A549 (cell line): ENCODE measurements at regions not wholly inside any gene's neighbourhood (a gene's known extent, or its start where the extent isn't known, plus 50 kb on each side); places are given as distances from the start of the nearest gene placed in this dataset.

Experiments
- ATAC-seq, 2 experiments: fragments of 200-7000 bp in 1 of 2; fragments of >200 bp in 1 of 2; cut with Nextera tagmentation in 1 of 2; cut with Tn5 transposase in 1 of 2; 3 replicates each; pipeline versions ENCODE4 v1.8.0 to v1.9.1; 2018 to 2020; ENCODE audit warnings: mild to moderate bottlenecking in 1 of 2, moderate library complexity in 1 of 2
- CTCF ChIA-PET: fragments of 300-600 bp; sonication (Branson Sonifier 250); formaldehyde crosslinking; extraction: SDS; loops from one replicate; lab custom pipeline; 2021; ENCODE audit warnings: antibody characterized with exemption, inconsistent platforms; lab: Yijun Ruan, JAX
- POLR2A ChIA-PET: fragments of 350-600 bp; formaldehyde crosslinking; extraction: SDS; loops from one replicate; lab custom pipeline; 2021; ENCODE audit warnings: antibody characterized with exemption, inconsistent platforms; lab: Yijun Ruan, JAX
- DNase-seq, 2 experiments: peaks; one replicate each; pipeline versions ENCODE4 v3.0.0 to v3.0.0-alpha.2; 2011 to 2016; ENCODE audit warnings: low read depth in 1 of 2, low spot score in 1 of 2
- FAIRE-seq: peaks from 2 replicates; lab custom pipeline; 2011; peaks lifted over from hg19 to GRCh38; lab: Jason Lieb, UNC
- H3K27ac ChIP-seq, 2 experiments: fragments of >200 bp; sonication (Bioruptor Twin); formaldehyde crosslinking; 3 replicates each; pipeline ENCODE4 v1.5.1; 2016 to 2017
- H3K4me1 ChIP-seq: fragments of >200 bp; sonication (Bioruptor Twin); formaldehyde crosslinking; 3 replicates; pipeline ENCODE4 v1.6.1; 2016
- H3K4me2 ChIP-seq: fragments of >200 bp; sonication (Bioruptor Twin); formaldehyde crosslinking; 3 replicates; pipeline ENCODE4 v1.6.1; 2016
- H3K4me3 ChIP-seq: fragments of >200 bp; sonication (Bioruptor Twin); formaldehyde crosslinking; 3 replicates; pipeline ENCODE4 v1.5.1; 2016
- H3K9me3 ChIP-seq: fragments of >200 bp; sonication (Bioruptor Twin); formaldehyde crosslinking; 3 replicates; pipeline ENCODE4 v1.6.1; 2016
- BHLHE40 ChIP-seq: IDR thresholded peaks from 2 replicates; pipeline ENCODE4 v1.6.1; 2012; ENCODE audit warnings: low read depth, low read length, inconsistent platforms
- CBX2 ChIP-seq: fragments of 200-600 bp; sonication (generic); IDR thresholded peaks from 2 replicates; pipeline ENCODE4 v1.6.1; 2016; ENCODE audit warnings: low read depth, mild to moderate bottlenecking, borderline replicate concordance
- CBX8 ChIP-seq: fragments of 200-600 bp; sonication (generic); IDR thresholded peaks from 2 replicates; pipeline ENCODE4 v1.6.1; 2016
- CEBPB ChIP-seq, 2 experiments: fragments of >200 bp in 1 of 2; sonication (Bioruptor Twin) in 1 of 2; formaldehyde crosslinking in 1 of 2; IDR thresholded peaks; 2 replicates each; pipeline ENCODE4 v1.6.1; 2012 to 2016
- CHD4 ChIP-seq: fragments of 200-600 bp; sonication (generic); IDR thresholded peaks from 2 replicates; pipeline ENCODE4 v1.6.1; 2016; ENCODE audit warnings: antibody characterized with exemption, mild to moderate bottlenecking, borderline replicate concordance
- CTCF ChIP-seq: fragments of >200 bp; sonication (Bioruptor Twin); formaldehyde crosslinking; IDR thresholded peaks from 3 replicates; pipeline ENCODE4 v1.5.1; 2016
- EP300 ChIP-seq, 2 experiments: fragments of >200 bp; sonication (Bioruptor Twin); formaldehyde crosslinking; IDR thresholded peaks; 2 replicates in 1 of 2; 3 replicates in 1 of 2; pipeline ENCODE4 v1.6.1; 2016 to 2017
- FOSB ChIP-seq: fragments of 250-450 bp; sonication (Bioruptor Pico); IDR thresholded peaks from 2 replicates; pipeline ENCODE4 v1.5.0; 2020; ENCODE audit warnings: mild to moderate bottlenecking, moderate library complexity
- FOSL2 ChIP-seq, 2 experiments: fragments of 450-650 bp in 1 of 2; fragments of >200 bp in 1 of 2; sonication (Bioruptor Twin) in 1 of 2; formaldehyde crosslinking; IDR thresholded peaks; 2 replicates each; pipeline versions ENCODE4 v1.5.0 to v1.6.1; 2016 to 2020; ENCODE audit warnings: mild to moderate bottlenecking in 1 of 2, moderate library complexity in 1 of 2
- FOXS1 ChIP-seq: fragments of 250-450 bp; sonication (Bioruptor Pico); IDR thresholded peaks from 2 replicates; pipeline ENCODE4 v1.5.0; 2020; ENCODE audit warnings: mild to moderate bottlenecking, moderate library complexity
- GATA3 ChIP-seq: IDR thresholded peaks from 2 replicates; pipeline ENCODE4 v1.6.1; 2012; ENCODE audit warnings: borderline replicate concordance
- HEYL ChIP-seq: fragments of 250-450 bp; sonication (Bioruptor Pico); IDR thresholded peaks from 2 replicates; pipeline ENCODE4 v1.8.0; 2021; ENCODE audit warnings: mild to moderate bottlenecking, moderate library complexity
- HOXB13 ChIP-seq: fragments of 250-450 bp; sonication (Bioruptor Pico); IDR thresholded peaks from 2 replicates; pipeline ENCODE4 v1.5.0; 2020; ENCODE audit warnings: low read depth, mild to moderate bottlenecking, moderate library complexity
- HOXB5 ChIP-seq: fragments of 250-450 bp; sonication (Bioruptor Pico); IDR thresholded peaks from 2 replicates; pipeline ENCODE4 v1.5.0; 2020; ENCODE audit warnings: mild to moderate bottlenecking, moderate library complexity
- KDM5A ChIP-seq: fragments of 200-600 bp; sonication (generic); IDR thresholded peaks from 2 replicates; pipeline ENCODE4 v1.6.1; 2016; ENCODE audit warnings: antibody characterized with exemption, mild to moderate bottlenecking
- MAFK ChIP-seq: fragments of 450-650 bp; IDR thresholded peaks from 2 replicates; pipeline ENCODE4 v1.6.1; 2014; ENCODE audit not compliant: partially characterized antibody
- MAZ ChIP-seq: fragments of 150-350 bp; IDR thresholded peaks from 2 replicates; pipeline ENCODE4 v1.6.1; 2014; ENCODE audit warnings: antibody characterized with exemption, low read depth, low read length, borderline replicate concordance
- NR3C1 ChIP-seq: fragments of >200 bp; sonication (Bioruptor Twin); formaldehyde crosslinking; IDR thresholded peaks from 3 replicates; pipeline ENCODE4 v1.6.1; 2017
- POLR2AphosphoS2 ChIP-seq: conservative IDR thresholded peaks from 2 replicates; pipeline ENCODE4 v1.6.1; 2012; ENCODE audit warnings: low read length, improper control_type of control experiment, inconsistent platforms
- RARB ChIP-seq: fragments of 250-450 bp; sonication (Bioruptor Pico); IDR thresholded peaks from 2 replicates; pipeline ENCODE4 v1.8.0; 2021; ENCODE audit warnings: mild to moderate bottlenecking, moderate library complexity
- RFX5 ChIP-seq: fragments of 450-650 bp; IDR thresholded peaks from 2 replicates; pipeline ENCODE4 v1.7.1; 2014; ENCODE audit warnings: antibody characterized with exemption, mild to moderate bottlenecking, moderate library complexity
- RNF2 ChIP-seq: fragments of 200-600 bp; sonication (generic); IDR thresholded peaks from 2 replicates; pipeline ENCODE4 v1.6.1; 2016; ENCODE audit warnings: low read depth, mild to moderate bottlenecking, antibody characterized with exemption, moderate library complexity, borderline replicate concordance
- SMC3 ChIP-seq: fragments of >200 bp; sonication (Bioruptor Twin); formaldehyde crosslinking; IDR thresholded peaks from 3 replicates; pipeline ENCODE4 v1.6.1; 2018; ENCODE audit warnings: inconsistent platforms
- TP53 ChIP-seq: fragments of 250-450 bp; sonication (Bioruptor Pico); IDR thresholded peaks from 2 replicates; pipeline ENCODE4 v1.5.0; 2021; ENCODE audit warnings: mild to moderate bottlenecking, moderate library complexity
- ZC3H11A ChIP-seq: fragments of 450-650 bp; IDR thresholded peaks from 2 replicates; pipeline ENCODE4 v1.6.1; 2014; ENCODE audit warnings: antibody characterized with exemption, mild to moderate bottlenecking
- ZFP36 ChIP-seq: fragments of 450-650 bp; IDR thresholded peaks from 2 replicates; pipeline ENCODE4 v1.6.1; 2014; ENCODE audit warnings: borderline replicate concordance; ENCODE audit not compliant: partially characterized antibody
- ZSCAN20 ChIP-seq: fragments of 250-450 bp; sonication (Bioruptor Pico); IDR thresholded peaks from 2 replicates; pipeline ENCODE4 v1.8.0; 2022; ENCODE audit warnings: mild to moderate bottlenecking, moderate library complexity
- WGBS: methylation state at CpG from one replicate; pipeline ENCODE4 v1.1.6; 2017; ENCODE audit errors: missing lambda C conversion rate; 5-methylcytosine and 5-hydroxymethylcytosine counted together
- TF ChIP-seq, protein P1 (sequence below): IDR thresholded peaks from 2 replicates; pipeline ENCODE4 v1.6.1; 2012
- TF ChIP-seq, protein P2 (sequence below): IDR thresholded peaks from 2 replicates; pipeline ENCODE4 v1.6.1; 2012
- TF ChIP-seq, protein P3 (sequence below): fragments of 250-450 bp; sonication (Bioruptor Pico); IDR thresholded peaks from 2 replicates; pipeline ENCODE4 v1.5.0; 2021; ENCODE audit warnings: mild to moderate bottlenecking, moderate library complexity, borderline replicate concordance

DNA sequence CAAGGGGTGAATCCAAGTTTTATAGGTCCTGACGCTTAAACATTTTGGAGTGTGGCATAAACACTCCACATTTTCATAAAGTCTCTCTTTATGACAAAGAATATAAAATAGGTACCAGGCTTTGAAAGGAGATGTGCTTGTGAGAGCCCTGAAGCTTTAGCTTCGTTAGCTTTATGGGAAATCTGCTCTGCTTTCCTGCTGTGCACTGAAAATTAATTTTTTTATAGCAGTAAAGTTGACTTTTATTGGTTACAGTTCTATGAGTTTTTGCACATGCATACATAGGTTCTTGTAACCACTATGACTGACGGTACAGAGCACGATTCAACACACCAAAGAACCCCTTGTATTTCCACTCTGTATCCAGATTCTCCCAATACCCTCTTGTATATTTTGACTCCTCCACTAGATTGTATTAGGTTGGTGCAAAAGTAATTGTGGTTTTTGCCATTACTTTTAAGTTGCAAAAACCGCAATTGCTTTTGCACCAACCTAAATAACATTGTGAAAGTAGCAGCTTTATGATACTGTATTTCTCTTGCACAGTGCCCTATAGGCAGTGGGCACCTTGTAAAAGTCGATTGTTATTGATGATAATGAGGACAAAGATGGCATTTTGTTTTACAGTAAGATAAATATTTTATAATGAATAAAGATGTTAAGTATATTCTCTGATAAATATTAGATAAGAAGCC lies 145.2 kb upstream of the AKIRIN2 start (continued):
- TF ChIP-seq GATA3 = no peak
- no peak for TF ChIP-seq POLR2AphosphoS2
- TF ChIP-seq, protein P1, sequence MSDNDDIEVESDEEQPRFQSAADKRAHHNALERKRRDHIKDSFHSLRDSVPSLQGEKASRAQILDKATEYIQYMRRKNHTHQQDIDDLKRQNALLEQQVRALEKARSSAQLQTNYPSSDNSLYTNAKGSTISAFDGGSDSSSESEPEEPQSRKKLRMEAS = no peak
- TF ChIP-seq NR3C1 = no peak
- TF ChIP-seq, protein P2, sequence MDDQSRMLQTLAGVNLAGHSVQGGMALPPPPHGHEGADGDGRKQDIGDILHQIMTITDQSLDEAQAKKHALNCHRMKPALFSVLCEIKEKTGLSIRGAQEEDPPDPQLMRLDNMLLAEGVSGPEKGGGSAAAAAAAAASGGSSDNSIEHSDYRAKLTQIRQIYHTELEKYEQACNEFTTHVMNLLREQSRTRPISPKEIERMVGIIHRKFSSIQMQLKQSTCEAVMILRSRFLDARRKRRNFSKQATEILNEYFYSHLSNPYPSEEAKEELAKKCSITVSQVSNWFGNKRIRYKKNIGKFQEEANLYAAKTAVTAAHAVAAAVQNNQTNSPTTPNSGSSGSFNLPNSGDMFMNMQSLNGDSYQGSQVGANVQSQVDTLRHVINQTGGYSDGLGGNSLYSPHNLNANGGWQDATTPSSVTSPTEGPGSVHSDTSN = no peak
- no peak for TF ChIP-seq TP53 (CRISPR knock-in tag)

DNA sequence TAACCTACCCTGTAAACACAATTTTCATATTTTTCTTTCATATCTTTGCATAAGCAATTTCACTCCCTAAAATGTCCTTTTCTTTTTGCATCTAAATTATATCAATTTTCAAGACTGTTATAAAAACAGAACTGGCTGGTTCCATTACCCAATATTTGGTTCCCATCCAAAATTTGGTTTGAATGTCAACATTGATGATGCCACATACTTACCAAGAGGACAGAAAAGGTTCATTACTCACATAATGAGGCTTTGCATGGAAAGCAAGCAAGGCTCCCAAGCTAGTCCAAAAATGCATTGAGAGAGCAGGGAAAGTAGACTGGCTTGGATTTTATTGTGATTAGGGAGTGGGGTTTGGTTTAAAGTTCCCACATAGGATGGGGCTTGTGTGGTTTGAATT lies 144.4 kb upstream of the AKIRIN2 start:
- H3K9me3 ChIP-seq = no peaks in the 10 kb centered on the region
- no peak for ATAC-seq
- H3K4me3 ChIP-seq = no peak overlapping the region
- no peak for DNase-seq
- CTCF ChIA-PET = interaction anchor here (0.6 kb wide), 1 partner anchor 597 kb away, joined by 3 read pairs; no protein-coding TSS in a partner anchor
- H3K4me1 ChIP-seq = no peaks in the 10 kb centered on the region
- no peak for TF ChIP-seq CBX8
- no peak for TF ChIP-seq CHD4
- TF ChIP-seq ZC3H11A = no peak
- TF ChIP-seq RNF2 = no peak
- no peak for TF ChIP-seq HEYL (CRISPR knock-in tag)
- no peak for TF ChIP-seq BHLHE40
- TF ChIP-seq RARB = no peak
- no peak for TF ChIP-seq ZSCAN20 (CRISPR knock-in tag)
- no peak for TF ChIP-seq CTCF
- no peak for TF ChIP-seq GATA3
- TF ChIP-seq FOXS1 (CRISPR knock-in tag) = no peak
- TF ChIP-seq HOXB5 (CRISPR knock-in tag) = no peak
- TF ChIP-seq CEBPB (IDR thresholded peaks at IDR 0.05) = no peak
- no peak for TF ChIP-seq FOSB (CRISPR knock-in tag)
- TF ChIP-seq SMC3 = no peak
- TF ChIP-seq, protein P3, sequence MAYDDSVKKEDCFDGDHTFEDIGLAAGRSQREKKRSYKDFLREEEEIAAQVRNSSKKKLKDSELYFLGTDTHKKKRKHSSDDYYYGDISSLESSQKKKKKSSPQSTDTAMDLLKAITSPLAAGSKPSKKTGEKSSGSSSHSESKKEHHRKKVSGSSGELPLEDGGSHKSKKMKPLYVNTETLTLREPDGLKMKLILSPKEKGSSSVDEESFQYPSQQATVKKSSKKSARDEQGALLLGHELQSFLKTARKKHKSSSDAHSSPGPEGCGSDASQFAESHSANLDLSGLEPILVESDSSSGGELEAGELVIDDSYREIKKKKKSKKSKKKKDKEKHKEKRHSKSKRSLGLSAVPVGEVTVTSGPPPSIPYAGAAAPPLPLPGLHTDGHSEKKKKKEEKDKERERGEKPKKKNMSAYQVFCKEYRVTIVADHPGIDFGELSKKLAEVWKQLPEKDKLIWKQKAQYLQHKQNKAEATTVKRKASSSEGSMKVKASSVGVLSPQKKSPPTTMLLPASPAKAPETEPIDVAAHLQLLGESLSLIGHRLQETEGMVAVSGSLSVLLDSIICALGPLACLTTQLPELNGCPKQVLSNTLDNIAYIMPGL (CRISPR knock-in tag) = no peak
- TF ChIP-seq, all 56 proteins: peak for 0
- no peak for FAIRE-seq
- H3K4me2 ChIP-seq = no peak overlapping the region
- POLR2A ChIA-PET = no interaction called here
- no peak overlapping the region for H3K27ac ChIP-seq

DNA sequence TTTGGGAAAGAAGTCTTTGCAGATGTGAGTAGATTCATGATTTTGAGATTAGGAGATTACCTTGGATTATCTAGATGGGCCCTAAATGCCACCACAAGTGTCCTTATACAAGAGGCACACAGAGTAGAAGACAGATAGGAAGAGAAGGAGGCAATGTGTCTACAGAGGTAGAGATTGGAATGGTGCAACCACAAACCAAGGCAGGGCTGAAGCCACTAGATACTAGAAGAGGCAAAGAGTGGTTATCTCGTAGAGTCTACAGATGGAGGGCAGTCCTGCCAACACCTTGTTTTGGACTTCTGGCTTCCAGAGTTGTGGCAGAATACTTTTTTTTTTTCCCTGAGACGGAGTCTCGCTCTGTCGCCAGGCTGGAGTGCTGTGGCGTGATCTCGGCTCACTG lies 138.3 kb upstream of the AKIRIN2 start:
- H3K4me2 ChIP-seq = no peak overlapping the region
- no peak overlapping the region for H3K4me3 ChIP-seq
- H3K9me3 ChIP-seq = peaks cover 6% of the 10 kb centered on the region; the same call in 1 of the 3 replicates
- no peaks in the 10 kb centered on the region for H3K4me1 ChIP-seq
- DNase-seq (no peak), ATAC-seq (no peak), FAIRE-seq (no peak)
- no peak overlapping the region for H3K27ac ChIP-seq
- WGBS = 90% methylated on average over 6 of the region's 6 CpGs
- POLR2A ChIA-PET = no interaction called here
- CTCF ChIA-PET = no interaction called here
- no peak for TF ChIP-seq EP300 (IDR thresholded peaks at IDR 0.05)
- TF ChIP-seq MAZ = no peak
- no peak for TF ChIP-seq ZFP36
- TF ChIP-seq FOSB (CRISPR knock-in tag) = no peak
- TF ChIP-seq HOXB13 = no peak
- TF ChIP-seq KDM5A = no peak
- TF ChIP-seq CTCF = no peak
- TF ChIP-seq NR3C1 = no peak
- TF ChIP-seq FOSL2 (IDR thresholded peaks at IDR 0.05) = no peak
- no peak for TF ChIP-seq FOSL2 (CRISPR knock-in tag; IDR thresholded peaks at IDR 0.05)
- no peak for TF ChIP-seq RFX5
- no peak for TF ChIP-seq MAFK
- TF ChIP-seq CBX2 = no peak
- TF ChIP-seq POLR2AphosphoS2 = no peak
